Stimulated activated CD4-positive, alpha-beta T cell treated with anti-CD3 and anti-CD28 coated beads, Interleukin-4, amount 100 ng/mL, for 4 hours (primary cell): ENCODE measurements at regions not wholly inside any gene's neighbourhood (a gene's known extent, or its start where the extent isn't known, plus 50 kb on each side); places are given as distances from the start of the nearest gene placed in this dataset.

Experiments used
- DNase-seq, 2 experiments: peaks; one replicate each; pipeline ENCODE4 v3.0.0-alpha.2; 2020

DNA sequence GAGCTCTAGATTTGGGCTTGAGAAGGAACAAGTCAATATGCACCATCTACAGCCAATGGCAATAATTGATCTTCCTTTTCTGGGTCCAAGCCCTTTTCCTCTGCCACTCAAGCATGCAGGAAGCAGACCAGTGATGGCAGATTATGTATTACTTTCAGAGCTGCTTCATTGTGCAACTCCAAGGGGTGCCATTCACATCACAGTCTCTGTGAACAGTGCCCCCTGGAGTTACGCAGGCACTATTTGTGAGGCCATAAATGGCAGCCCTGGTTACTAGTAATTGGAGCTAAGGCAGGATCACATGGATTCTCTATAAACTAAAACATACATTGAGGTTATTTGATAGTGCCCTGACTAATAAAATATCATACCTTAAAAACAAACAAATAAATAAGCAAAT lies 313.4 kb upstream of the SLC7A11 start:
- DNase-seq: no peak

DNA sequence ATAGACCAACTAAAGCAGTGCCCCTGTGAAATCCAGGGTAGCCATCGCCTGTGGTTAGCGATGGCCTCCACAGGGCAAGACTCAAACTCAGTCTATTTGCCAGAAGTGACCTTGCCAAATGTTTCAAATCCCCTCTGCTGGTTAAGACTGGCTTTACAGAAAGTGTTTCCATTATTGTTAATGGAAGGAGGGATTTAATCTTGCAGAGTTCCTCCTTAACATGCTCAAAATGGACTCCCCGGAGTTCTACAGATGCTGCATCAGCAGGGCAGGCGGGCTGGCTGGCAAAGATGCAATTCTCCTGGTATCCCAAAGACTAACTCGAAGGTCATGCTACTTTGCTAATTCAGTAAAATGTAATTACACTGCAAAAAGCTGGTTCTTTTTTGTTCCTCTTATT lies 313.0 kb upstream of the SLC7A11 start:
- no peak for DNase-seq

DNA sequence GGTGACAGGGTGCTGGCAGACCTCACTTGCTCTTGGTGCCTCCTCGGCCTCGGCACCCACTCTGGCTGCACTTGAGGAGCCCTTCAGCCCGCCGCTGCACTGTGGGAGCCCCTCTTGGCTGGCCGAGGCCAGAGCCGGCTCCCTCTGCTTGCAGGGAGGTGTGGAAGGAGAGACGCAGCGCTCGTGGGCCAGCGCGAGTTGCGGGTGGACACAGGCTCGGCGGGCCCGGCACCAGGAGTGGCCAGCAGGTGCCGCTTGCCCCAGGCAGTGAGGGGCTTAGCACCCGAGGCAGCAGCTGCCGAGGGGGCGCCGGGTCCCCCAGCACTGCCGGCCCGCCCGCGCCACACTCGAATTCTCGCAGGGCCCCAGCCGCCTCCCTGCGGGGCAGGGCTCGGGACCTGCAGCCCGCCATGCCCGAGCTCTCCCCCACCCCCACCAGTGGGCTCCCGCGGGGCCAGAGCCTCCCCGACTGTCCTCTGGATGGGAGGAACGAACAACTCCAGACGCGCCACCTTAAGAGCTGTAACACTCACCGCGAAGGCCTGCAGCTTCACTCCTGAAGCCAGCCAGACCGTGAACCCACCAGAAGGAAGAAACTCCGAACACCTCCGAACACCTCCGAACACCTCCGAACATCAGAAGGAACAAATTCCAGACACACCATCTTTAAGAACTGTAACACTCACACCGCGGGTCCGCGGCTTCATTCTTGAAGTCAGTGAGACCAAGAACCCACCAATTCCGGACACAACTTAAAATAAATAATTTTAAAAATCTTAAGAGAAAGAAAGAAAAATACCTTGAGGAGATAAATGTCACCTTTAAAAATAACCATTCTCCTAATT lies 311.1 kb upstream of the SLC7A11 start:
- no peak for DNase-seq

DNA sequence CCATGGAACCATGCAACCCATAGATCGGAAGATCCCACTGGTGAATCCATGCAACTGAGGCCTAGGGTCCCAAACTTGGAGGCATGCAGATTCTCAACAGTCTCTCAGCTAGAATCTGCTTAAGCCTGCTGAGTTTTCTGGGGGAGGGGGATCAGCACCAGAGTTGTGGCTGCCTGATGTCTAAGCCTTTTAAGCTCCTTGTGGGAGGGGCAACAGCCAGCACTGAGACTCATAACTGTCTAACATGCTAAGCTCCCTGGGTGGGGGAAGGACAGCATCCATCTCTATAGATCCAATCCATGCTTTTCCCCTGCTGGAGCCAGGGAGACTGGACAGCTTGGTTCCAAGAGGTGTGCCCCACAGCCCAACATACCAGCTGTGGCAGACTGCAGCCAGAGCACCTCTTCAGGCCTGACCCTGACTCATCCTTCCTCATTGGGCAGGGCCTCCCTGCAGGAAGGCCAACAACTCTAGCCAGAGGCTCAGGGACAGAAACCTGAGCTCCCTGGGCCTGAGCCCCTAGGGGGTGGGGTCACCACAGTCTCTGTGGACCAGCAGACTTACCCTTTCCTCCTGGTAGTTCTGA lies 300.1 kb upstream of the SLC7A11 start:
- DNase-seq: no peak

DNA sequence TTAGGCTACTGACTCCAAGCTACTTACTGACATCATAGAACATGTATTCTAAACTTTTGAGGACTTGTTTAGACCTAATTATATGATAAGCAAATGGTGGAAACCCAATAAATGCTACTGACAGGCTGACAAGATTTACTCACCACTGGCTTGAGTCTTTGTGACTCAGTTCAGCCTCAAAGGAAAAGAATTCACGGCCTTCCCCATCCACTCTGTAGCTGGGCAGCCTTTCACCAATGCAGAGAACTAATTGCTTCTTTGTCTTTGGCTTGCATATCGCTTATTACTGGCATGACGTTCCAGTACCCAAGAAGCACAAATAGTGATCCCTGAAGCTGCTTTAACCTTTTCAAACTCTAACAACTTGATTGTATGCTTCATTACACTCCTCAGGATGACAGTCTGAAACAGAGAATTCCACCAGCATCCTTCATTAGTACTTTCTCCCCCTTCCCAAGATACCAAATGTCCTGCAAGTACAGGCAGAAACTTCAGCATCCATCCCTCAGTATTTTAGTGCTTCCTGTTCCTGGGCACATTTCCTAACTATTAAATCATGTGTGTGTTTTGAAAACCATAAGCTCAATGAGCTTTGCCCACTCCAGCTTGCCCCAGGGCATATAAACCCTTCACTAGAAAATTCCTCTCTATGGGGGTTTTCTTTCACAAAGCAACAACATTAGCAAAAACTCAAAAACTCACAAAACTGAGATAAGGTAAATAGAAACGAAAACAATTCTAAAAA lies 298.1 kb upstream of the SLC7A11 start:
- no peak for DNase-seq

DNA sequence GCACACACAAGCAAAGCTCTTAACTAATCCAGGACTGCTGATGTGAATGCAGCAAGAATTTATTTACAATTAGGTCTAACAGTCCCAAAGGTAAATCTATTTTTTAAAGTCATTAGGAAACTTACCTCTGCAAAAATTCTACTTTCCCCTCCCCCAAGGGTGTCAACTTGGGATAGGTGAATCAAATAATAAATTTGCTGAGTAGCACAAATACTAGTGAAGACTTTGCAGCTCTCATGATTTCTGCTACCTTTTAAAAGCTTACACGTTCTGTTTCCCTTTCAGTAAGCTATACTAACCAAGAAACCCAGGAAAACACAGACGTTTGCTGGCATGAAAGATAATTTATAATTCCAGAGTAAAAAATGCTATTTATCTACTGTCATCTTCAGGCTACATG lies 296.6 kb upstream of the SLC7A11 start:
- DNase-seq: no peak

DNA sequence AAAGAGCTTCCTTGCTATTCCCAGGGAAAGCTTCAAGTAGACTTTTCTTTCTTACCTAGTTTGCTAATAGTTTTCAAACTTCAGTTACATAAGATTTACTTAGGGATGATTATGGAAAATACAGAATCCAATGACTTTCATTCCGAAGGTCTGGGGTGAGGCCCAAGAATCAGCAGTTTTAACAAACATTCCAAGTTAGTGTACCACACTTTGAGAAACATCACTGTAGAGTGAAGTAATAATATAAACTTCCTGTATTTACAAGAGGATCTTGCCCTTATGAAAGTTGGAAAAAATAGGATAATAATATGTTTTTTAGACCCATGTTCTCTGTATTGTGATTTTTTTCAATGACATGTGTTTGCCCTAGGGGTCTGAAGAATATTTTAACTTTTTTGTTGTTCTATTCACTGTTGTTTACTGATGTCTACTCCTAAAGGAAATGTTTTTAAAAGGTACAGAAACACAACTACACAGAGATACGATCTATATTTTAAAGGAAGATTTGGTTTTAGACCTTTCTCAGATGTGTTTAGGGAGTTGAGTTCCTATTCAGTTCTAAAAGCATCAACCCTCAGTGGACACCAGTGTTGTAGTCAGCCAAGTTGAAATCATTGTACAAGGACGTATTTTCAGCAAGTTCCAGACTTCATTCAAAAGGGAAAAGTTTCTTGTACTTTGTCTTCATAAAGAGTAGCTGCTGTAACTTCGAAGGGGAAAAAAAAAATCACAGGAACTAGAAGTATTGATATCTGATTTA lies 295.8 kb upstream of the SLC7A11 start:
- DNase-seq: no peak

DNA sequence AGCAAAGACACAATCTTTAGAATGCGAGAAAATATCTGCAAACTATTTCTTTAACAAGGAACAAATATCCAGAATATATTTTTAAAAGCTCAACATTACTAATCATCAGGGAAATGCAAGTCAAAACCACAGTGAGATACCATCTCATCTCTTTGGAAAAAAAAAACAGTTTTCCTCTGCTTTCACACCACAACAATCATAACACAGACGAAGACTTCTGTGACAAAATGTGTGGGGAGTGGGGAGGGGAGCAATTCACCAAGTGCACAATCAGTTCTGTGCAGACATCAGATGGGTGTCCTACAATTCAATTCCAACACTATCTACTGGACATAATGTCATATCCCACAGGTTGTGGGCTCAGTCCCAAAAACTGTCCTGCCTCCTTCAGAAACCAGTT lies 293.2 kb upstream of the SLC7A11 start:
- no peak for DNase-seq

DNA sequence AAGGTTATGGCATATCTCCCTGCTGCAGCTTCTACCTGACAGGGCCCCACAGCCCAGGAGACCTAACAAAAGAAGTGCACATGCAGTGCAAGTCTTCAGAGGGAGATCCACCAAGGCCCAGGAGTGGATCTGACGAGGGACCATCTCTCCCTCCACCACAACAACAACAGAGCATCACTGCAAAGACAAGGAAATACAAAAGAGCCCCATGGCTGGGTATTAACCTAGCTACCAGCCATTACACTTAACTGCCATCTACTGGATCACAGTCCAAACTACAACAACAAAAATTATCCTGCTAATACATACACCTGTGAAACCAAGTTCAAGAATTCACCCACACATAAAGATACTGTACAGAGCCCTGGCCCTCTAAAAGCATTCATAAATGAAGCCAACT lies 280.2 kb upstream of the SLC7A11 start:
- no peak for DNase-seq

DNA sequence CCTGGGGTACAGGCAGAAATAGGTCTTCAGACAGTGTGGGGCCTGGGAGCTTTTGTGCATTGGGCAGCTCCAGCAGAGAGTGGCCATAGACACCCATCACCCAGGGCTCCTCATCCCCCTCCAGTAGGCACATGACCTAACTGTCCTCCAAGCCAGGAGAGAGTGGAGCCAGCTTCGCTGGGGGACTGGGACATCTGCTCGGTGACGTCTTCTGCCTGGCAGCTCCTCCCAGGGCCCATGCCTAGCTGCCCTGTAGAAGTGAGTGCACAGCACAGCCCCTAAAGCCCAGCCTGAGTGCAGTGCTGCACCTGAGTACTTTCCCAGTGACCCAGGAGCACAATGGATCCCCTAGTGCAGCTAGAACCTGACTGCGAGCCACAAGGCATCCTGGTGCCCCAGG lies 279.7 kb upstream of the SLC7A11 start:
- no peak for DNase-seq

DNA sequence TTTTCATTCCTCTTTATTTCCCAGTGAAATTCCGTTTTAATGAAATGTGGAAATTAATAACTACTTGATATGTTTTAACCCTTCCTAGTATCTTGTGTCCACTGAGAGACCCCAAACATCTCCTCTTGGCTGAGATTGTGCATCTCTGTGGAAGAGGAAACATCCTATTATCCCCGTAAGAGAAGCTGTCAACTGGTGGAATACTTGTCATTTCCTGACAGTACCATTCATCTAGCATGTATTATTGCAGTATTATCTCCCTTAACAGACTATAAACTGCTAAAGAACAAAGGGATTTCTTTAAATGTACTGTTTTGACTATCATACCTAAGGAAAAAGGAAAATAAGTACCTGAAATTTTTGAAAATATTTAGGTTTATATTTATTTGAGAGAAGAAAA lies 277.3 kb upstream of the SLC7A11 start:
- no peak for DNase-seq

DNA sequence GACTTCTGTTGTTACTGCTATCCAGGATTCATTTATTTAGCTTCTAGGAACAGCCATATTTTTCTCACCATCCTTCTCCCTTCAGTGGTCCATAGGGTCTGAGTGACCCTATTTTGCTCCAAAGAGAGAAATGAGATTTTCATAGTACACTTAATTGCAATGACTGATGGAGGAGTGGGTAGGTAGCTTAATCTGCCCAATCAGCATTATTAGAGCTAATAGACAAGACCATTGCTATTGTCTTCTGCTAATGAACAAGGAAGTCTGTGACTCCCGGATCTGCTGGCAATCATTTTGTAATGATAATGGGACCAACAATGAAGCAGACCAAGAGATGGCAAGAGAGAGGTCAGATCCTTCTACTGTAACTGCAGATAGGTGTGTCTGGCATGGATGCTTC lies 271.4 kb upstream of the SLC7A11 start:
- no peak for DNase-seq

DNA sequence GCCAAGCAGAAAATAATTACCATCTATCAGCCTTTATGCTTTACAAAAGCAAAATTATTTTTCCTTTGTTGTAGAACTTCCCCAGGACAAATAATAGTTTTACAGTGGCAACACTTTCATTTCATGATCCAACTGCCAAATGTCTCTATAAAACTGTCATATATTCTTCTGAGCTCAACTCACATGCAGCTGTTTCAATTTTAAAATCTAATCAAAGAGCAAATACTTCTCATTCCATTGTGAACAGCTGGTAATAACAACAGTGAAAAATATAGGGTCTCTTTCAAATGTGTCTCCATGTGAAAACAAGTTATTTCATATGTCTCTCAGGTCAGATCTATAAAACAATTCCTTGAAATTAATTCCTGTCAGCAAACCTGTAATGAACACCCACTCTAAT lies 270.6 kb upstream of the SLC7A11 start:
- DNase-seq: no peak

DNA sequence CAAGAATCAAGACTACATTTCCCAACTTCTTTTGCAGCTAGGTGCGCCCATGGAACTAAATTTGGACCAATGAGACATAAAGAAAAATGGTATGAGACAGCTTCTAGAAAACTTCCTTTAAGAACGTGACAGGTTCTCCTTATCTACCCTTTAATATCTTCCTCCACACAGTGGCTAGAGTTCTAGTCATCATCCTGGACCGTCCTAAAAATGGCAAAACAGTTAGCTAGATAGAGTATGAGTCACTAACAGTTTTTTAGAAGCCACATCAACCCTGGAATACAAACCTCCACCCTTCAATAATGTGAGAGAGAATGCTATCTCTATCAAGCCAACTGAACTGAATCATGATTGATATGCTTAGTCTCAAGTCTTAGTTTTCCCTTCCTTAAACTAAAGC lies 267.9 kb upstream of the SLC7A11 start:
- no peak for DNase-seq

DNA sequence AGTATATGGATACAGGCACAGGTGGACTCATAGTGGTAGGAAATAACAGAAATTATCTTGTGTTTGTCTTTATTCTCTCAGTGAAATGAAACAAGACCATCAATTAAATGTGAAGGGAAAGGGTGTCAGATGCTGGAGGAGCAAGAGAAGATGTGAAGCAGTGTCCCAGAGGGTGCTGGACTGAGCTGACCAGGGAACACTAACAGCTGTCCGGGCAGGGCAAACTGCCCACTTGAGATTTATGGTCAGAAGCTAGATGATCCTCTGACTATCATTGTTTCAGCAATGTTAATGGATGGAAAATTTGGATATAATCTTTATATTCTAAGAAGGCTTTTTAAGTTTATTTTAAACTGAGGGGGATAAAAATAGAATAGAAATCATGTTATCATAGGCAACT lies 267.2 kb upstream of the SLC7A11 start:
- no peak for DNase-seq

DNA sequence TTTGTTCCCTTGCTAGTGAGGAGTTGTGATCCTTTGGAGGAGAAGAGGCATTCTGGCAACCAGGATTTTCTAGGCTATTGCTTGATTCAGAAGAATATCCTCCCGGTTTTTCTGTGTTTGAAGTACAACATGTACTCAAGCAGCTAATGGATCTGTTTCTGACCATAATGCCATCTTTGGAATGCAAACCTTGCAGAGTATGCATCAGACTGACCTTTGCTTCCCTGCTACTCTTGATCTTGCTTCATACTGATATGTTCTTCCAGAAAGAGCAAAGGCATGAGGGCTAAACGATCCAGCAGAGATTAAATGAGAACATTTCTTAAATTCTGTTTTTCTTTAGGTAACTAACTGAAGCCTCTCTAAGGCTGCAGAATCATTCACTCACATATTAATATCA lies 265.4 kb upstream of the SLC7A11 start:
- DNase-seq: no peak

DNA sequence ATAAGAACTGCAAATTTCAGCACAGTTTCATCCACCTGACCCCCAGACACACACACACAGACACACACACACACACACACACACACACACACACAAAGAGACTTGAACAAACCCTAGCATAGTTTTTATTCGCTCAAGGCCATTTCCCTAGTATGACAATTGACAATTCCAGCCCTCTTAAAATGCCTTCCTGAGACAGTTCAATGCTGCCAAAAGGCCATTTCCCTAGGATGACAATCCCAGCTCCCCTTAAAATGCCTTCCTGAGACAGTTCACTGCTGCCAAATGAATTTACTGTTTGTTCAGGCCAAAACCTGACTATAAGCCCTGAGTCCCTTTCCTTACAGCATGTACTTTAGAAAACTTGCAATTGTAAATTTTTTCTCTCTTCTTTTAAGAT lies 259.5 kb upstream of the SLC7A11 start:
- DNase-seq: no peak

DNA sequence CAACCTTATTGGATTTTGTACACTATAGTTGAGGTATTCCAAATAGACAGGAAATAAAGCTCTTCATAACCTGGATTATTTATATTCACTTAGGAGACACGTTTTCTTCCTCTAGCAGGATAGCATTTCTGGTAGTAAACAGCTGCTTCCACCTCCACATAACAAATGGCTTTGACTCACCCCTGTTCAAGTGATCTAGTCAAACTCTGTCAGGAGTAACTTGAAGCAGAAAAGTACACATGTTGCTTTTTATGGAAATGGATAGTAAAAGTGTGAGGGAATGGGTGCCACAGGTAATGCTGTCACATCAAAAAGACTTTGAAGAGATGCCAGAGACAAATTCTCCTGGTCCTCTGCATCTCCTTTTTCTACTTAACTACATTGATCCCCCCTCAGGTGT lies 258.7 kb upstream of the SLC7A11 start:
- DNase-seq: no peak

DNA sequence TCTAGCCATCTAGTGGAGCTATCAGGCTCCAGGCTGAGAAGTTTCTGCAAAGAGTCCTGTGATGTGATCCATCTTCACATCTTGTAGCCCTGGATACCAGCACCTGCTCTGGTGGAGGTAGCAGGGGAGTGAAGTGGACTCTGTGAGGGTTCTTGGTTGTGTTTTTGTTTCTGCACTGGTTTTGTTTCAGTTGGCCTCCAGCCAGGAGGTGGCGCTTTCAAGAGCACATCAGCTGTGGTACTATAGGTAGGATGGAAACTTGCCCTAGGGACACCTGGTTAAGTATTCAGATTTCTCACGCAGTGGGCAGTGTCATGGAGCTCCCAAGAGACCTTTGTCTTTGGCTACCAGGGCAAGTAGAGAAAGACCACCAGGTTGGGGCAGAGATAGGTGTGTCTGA lies 257.5 kb upstream of the SLC7A11 start:
- DNase-seq: no peak

DNA sequence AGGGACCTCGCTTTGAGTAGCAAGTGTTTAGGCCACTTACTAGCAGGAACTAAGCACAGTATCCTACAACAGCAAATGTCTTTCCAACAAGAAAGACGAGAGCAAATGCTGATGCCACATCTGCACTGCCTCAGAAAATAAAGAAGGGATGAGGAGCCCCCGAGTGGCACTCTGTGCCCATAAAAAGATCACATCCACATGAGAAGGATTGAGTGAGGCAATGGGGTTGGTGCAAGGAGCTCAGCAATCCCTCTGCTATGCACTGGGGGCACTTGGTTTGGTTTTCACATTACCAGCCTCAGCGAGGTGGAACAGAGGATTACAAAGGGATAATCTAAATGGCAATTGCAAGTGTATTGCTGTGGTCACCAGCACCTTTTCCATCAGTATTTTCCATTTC lies 252.8 kb upstream of the SLC7A11 start:
- DNase-seq: no peak

DNA sequence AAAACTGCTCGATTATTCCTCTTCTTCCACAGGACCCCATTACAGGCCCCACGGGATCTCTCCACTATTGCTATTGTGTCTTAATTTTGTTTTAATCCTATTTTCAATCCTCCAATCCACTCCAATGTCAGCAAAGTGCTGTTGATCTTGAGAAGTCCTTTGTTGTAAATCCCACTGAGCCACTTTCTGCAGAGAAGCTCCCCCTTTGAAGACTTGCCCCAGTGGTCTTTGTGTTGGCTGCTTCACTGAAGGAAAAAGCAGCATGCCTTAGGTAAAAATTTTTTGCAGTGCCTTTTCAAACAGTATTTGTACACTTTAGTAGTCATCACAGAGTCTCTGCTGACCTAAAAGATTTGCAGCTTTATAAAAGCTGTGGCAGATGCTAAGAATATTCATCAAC lies 252.0 kb upstream of the SLC7A11 start:
- DNase-seq: no peak

DNA sequence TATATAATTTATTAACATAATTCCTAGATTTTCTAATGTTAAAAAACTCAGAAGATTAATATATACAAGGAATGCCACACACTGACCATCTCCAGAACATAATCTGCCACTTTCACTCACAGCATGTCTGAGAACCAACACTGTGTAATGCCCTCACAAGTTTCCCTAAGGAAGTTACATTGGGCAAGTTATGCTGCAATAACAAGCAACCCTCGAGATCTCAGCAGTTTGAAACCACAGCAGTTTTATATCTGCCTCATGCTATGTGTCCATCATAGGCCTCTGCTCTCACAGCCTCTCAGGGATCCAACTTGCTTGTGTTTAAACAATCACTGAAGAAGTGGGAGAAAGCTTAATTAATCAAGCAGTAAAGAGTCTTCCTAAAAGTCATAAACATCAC lies 250.0 kb upstream of the SLC7A11 start:
- DNase-seq: no peak

DNA sequence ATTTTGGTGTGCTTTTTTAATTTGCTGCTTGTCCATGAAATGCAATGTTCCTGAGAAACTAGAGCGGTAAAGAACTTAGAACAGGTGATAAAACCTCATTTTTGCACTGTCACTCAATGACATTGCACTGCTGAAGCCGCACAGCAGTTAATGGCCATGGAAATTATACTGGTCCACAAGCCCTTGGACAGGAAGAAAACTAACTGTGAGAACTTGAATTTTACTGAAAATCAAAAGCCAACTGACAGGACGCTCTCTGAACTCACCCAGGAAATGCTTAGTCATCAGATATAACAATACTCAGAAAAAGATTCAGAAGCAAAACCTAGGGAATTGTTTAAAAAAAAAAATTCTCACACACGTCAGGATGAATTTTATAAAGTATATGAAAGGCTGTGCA lies 246.4 kb upstream of the SLC7A11 start:
- DNase-seq: no peak

DNA sequence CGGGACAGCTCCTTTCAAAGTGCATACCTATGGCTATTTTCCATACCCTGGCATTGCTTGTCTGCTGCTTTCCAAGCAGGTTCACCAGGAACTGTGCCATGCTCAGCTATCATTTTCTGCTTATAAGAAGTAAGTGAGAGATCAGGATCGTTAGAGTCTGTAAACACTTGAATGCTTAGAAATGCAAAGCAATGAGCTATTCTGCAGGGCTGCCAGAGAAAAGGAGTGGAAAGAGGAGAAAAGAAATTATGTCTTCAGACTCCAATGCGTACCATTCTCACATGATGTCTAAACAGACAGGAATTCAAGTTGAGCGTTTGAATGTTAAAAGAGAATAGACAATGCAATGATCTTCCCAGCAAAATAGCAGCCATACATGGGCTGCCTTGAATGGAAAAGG lies 245.5 kb upstream of the SLC7A11 start:
- DNase-seq: no peak
